Mesenchymal stem cell (in vitro differentiated cells and primary cell): ENCODE measurements at regions not wholly inside any gene's neighbourhood (a gene's known extent, or its start where the extent isn't known, plus 50 kb on each side); places are given as distances from the start of the nearest gene placed in this dataset.

Source experiments
- DNase-seq: peaks from one replicate; pipeline ENCODE4 v3.0.0-alpha.2; 2013
- H2AFZ ChIP-seq: one replicate; pipeline ENCODE4 v1.6.1; 2013; ENCODE audit warnings: low read depth, mild to moderate bottlenecking, control low read depth, inconsistent platforms, low read length, moderate library complexity
- H2AK5ac ChIP-seq: 2 replicates; pipeline ENCODE4 v1.6.1; 2013; ENCODE audit warnings: low read length, moderate library complexity, mild to moderate bottlenecking, inconsistent platforms; ENCODE audit not compliant: severe bottlenecking
- H2BK120ac ChIP-seq: one replicate; pipeline ENCODE4 v1.6.1; 2013; ENCODE audit warnings: low read depth, mild to moderate bottlenecking, inconsistent platforms, low read length, moderate library complexity
- H2BK12ac ChIP-seq, 2 experiments: one replicate each; pipeline ENCODE4 v1.6.1; 2013; ENCODE audit warnings: inconsistent platforms in 2 of 2, low read length in 2 of 2, mild to moderate bottlenecking in 2 of 2, moderate library complexity in 2 of 2, control low read depth in 1 of 2
- H2BK15ac ChIP-seq: one replicate; pipeline ENCODE4 v1.6.1; 2013; ENCODE audit warnings: mild to moderate bottlenecking, low read depth, inconsistent platforms; ENCODE audit not compliant: poor library complexity, severe bottlenecking
- H2BK5ac ChIP-seq: 2 replicates; pipeline ENCODE4 v1.6.1; 2013; ENCODE audit warnings: low read depth, mild to moderate bottlenecking, low read length, control low read depth, inconsistent platforms; ENCODE audit not compliant: poor library complexity, severe bottlenecking
- H3K14ac ChIP-seq, 2 experiments: one replicate each; pipeline ENCODE4 v1.6.1; 2013; ENCODE audit warnings: inconsistent platforms in 2 of 2, low read length in 2 of 2, control low read depth in 1 of 2, mild to moderate bottlenecking in 1 of 2, moderate library complexity in 1 of 2
- H3K18ac ChIP-seq, 2 experiments: one replicate each; pipeline ENCODE4 v1.6.1; 2013; ENCODE audit warnings: inconsistent platforms in 2 of 2, low read length in 2 of 2, control low read depth in 1 of 2, low read depth in 1 of 2, mild to moderate bottlenecking in 1 of 2
- H3K23ac ChIP-seq, 2 experiments: one replicate each; pipeline ENCODE4 v1.6.1; 2013; ENCODE audit warnings: inconsistent platforms in 2 of 2, low read length in 2 of 2, mild to moderate bottlenecking in 2 of 2, moderate library complexity in 2 of 2, control low read depth in 1 of 2
- H3K27ac ChIP-seq: 2 replicates; pipeline ENCODE4 v1.5.1; 2013; ENCODE audit warnings: mild to moderate bottlenecking, moderate library complexity, low read length, control low read depth, inconsistent platforms; ENCODE audit not compliant: poor library complexity, severe bottlenecking
- H3K27me3 ChIP-seq, 2 experiments: 2 replicates each; pipeline versions ENCODE4 v1.6.1 to v1.7.0; 2013; ENCODE audit warnings: low read length in 2 of 2, mild to moderate bottlenecking in 2 of 2, moderate library complexity in 2 of 2, control low read depth in 1 of 2, inconsistent platforms in 1 of 2; ENCODE audit not compliant: control insufficient read depth in 1 of 2, insufficient read depth in 1 of 2
- H3K36me3 ChIP-seq, 2 experiments: 2 replicates each; pipeline versions ENCODE4 v1.6.1 to v1.7.0; 2013; ENCODE audit warnings: low read length in 2 of 2, control low read depth in 1 of 2, inconsistent platforms in 1 of 2, low read depth in 1 of 2, mild to moderate bottlenecking in 1 of 2; ENCODE audit not compliant: insufficient read depth in 2 of 2, control insufficient read depth in 1 of 2
- H3K4ac ChIP-seq, 2 experiments: one replicate each; pipeline ENCODE4 v1.6.1; 2013; ENCODE audit warnings: inconsistent platforms in 2 of 2, low read length in 2 of 2, mild to moderate bottlenecking in 2 of 2, moderate library complexity in 2 of 2, control low read depth in 1 of 2, low read depth in 1 of 2
- H3K4me1 ChIP-seq: 2 replicates; pipeline ENCODE4 v1.6.1; 2013; ENCODE audit warnings: low read depth, low read length, control low read depth; ENCODE audit not compliant: control insufficient read depth, insufficient read depth
- H3K4me2 ChIP-seq: 2 replicates; pipeline ENCODE4 v1.6.1; 2013; ENCODE audit warnings: low read length, mild to moderate bottlenecking, inconsistent platforms; ENCODE audit not compliant: poor library complexity, severe bottlenecking
- H3K4me3 ChIP-seq, 2 experiments: 2 replicates each; pipeline versions ENCODE4 v1.5.1 to v1.7.0; 2013; ENCODE audit warnings: low read length in 2 of 2, mild to moderate bottlenecking in 2 of 2, control low read depth in 1 of 2, low read depth in 1 of 2; ENCODE audit not compliant: insufficient read depth in 1 of 2
- H3K79me1 ChIP-seq: replicated peaks from 2 replicates; pipeline ENCODE4 v1.6.1; 2013; ENCODE audit warnings: mild to moderate bottlenecking, control low read depth, low read length, inconsistent platforms; ENCODE audit not compliant: poor library complexity, severe bottlenecking
- H3K9ac ChIP-seq: 2 replicates; pipeline ENCODE4 v1.7.0; 2013; ENCODE audit warnings: mild to moderate bottlenecking, low read length, moderate library complexity
- H3K9me3 ChIP-seq: 2 replicates; pipeline ENCODE4 v1.7.0; 2013; ENCODE audit warnings: mild to moderate bottlenecking, low read length; ENCODE audit not compliant: control insufficient read depth
- H4K8ac ChIP-seq: one replicate; pipeline ENCODE4 v1.6.1; 2013; ENCODE audit warnings: inconsistent platforms, mild to moderate bottlenecking, low read length, moderate library complexity
- H4K91ac ChIP-seq: one replicate; pipeline ENCODE4 v1.6.1; 2013; ENCODE audit warnings: mild to moderate bottlenecking, low read length, inconsistent platforms
- WGBS: methylation state at CpG from one replicate; pipeline ENCODE4 v1.1.7; 2013; ENCODE audit warnings: mixed read lengths; 5-methylcytosine and 5-hydroxymethylcytosine counted together

GRCh38 chr2:180261976-180262375 is 254.9 kb upstream of the CWC22 start:
- WGBS: 90% methylated on average over 1 of the region's 1 CpG

GRCh38 chr2:180258579-180258978 is 251.5 kb upstream of the CWC22 start:
- no peak overlapping the region for H2BK5ac ChIP-seq
- H2BK15ac ChIP-seq: no peak overlapping the region
- H3K27ac ChIP-seq: no peak overlapping the region
- H4K91ac ChIP-seq: no peak overlapping the region
- no peak overlapping the region for H3K23ac ChIP-seq
- no peak overlapping the region for H2BK120ac ChIP-seq
- H2BK12ac ChIP-seq: no peak overlapping the region
- H2AFZ ChIP-seq: no peak overlapping the region
- no peak overlapping the region for H3K9ac ChIP-seq
- no peak overlapping the region for H3K4ac ChIP-seq
- H3K4me1 ChIP-seq: no peaks in the 10 kb centered on the region
- no CpG with 5 or more reads among the region's 1 CpG for WGBS
- H3K4me2 ChIP-seq: no peak overlapping the region
- no peak overlapping the region for H3K14ac ChIP-seq
- H3K9me3 ChIP-seq: peaks cover 9% of the 10 kb centered on the region
- H3K4me3 ChIP-seq: no peak overlapping the region
- no peak overlapping the region for H3K18ac ChIP-seq
- no peak overlapping the region for H2AK5ac ChIP-seq
- no peak for DNase-seq
- no peak overlapping the region for H4K8ac ChIP-seq
- no peaks in the 10 kb centered on the region for H3K36me3 ChIP-seq
- H3K79me1 ChIP-seq: no peaks in the 10 kb centered on the region
- H3K27me3 ChIP-seq: no peaks in the 10 kb centered on the region

More at GRCh38 chr2:180261976-180262375, 254.9 kb upstream of the CWC22 start:
- Histone ChIP-seq H3K4ac (no peak overlapping the region), H3K36me3 (no peaks in the 10 kb centered on the region), H2BK5ac (no peak overlapping the region), H3K27me3 (no peaks in the 10 kb centered on the region), H4K91ac (no peak overlapping the region), H2BK120ac (no peak overlapping the region), H2AK5ac (no peak overlapping the region), H3K9ac (no peak overlapping the region), H3K4me2 (no peak overlapping the region), H4K8ac (no peak overlapping the region), H2BK12ac (no peak overlapping the region), H3K18ac (no peak overlapping the region), H3K4me1 (no peaks in the 10 kb centered on the region), H2BK15ac (no peak overlapping the region), H3K27ac (no peak overlapping the region), H3K9me3 (peaks cover 9% of the 10 kb centered on the region), H3K23ac (no peak overlapping the region), H3K4me3 (no peak overlapping the region), H2AFZ (no peak overlapping the region), H3K79me1 (no peaks in the 10 kb centered on the region), H3K14ac (no peak overlapping the region)
- DNase-seq: no peak

- no peak overlapping the region for H3K23ac ChIP-seq
- H3K36me3 ChIP-seq: no peaks in the 10 kb centered on the region
- no peak overlapping the region for H3K4ac ChIP-seq
- H4K91ac ChIP-seq: no peak overlapping the region
- no peak overlapping the region for H2AK5ac ChIP-seq
- H2BK5ac ChIP-seq: no peak overlapping the region
- H3K18ac ChIP-seq: no peak overlapping the region
- H2BK120ac ChIP-seq: no peak overlapping the region
- H3K79me1 ChIP-seq: no peaks in the 10 kb centered on the region
- no peak overlapping the region for H3K4me3 ChIP-seq
- H2BK15ac ChIP-seq: no peak overlapping the region
- peaks cover 9% of the 10 kb centered on the region for H3K9me3 ChIP-seq
- no peak for DNase-seq
- H2BK12ac ChIP-seq: no peak overlapping the region
- no peak overlapping the region for H2AFZ ChIP-seq
- no peaks in the 10 kb centered on the region for H3K27me3 ChIP-seq
- no peak overlapping the region for H3K9ac ChIP-seq
- H3K4me1 ChIP-seq: no peaks in the 10 kb centered on the region
- H3K14ac ChIP-seq: no peak overlapping the region
- H4K8ac ChIP-seq: no peak overlapping the region
- H3K4me2 ChIP-seq: no peak overlapping the region
- H3K27ac ChIP-seq: no peak overlapping the region
These were observed 251.0 kb upstream of the CWC22 start for GRCh38 chr2:180258041-180258537.

GRCh38 chr2:180257247-180257646 is 250.2 kb upstream of the CWC22 start:
- no peak overlapping the region for H2AFZ ChIP-seq
- no peak overlapping the region for H3K27ac ChIP-seq
- no peak overlapping the region for H4K8ac ChIP-seq
- WGBS: 97% methylated on average over 4 of the region's 5 CpGs
- H2BK120ac ChIP-seq: no peak overlapping the region
- no peak overlapping the region for H3K4ac ChIP-seq
- H3K27me3 ChIP-seq: no peaks in the 10 kb centered on the region
- no peaks in the 10 kb centered on the region for H3K4me1 ChIP-seq
- no peak overlapping the region for H3K14ac ChIP-seq
- H3K23ac ChIP-seq: no peak overlapping the region
- no peak overlapping the region for H3K4me3 ChIP-seq
- no peaks in the 10 kb centered on the region for H3K36me3 ChIP-seq
- DNase-seq: no peak
- no peak overlapping the region for H3K4me2 ChIP-seq
- H2BK5ac ChIP-seq: no peak overlapping the region
- no peak overlapping the region for H2BK12ac ChIP-seq
- no peak overlapping the region for H2BK15ac ChIP-seq
- no peak overlapping the region for H3K18ac ChIP-seq
- no peaks in the 10 kb centered on the region for H3K79me1 ChIP-seq
- no peak overlapping the region for H4K91ac ChIP-seq
- no peak overlapping the region for H2AK5ac ChIP-seq
- H3K9ac ChIP-seq: no peak overlapping the region
- H3K9me3 ChIP-seq: peaks cover 9% of the 10 kb centered on the region
